ENCODE measurements at regions not wholly inside any gene's neighbourhood (a gene's known extent, or its start where the extent isn't known, plus 50 kb on each side); places are given as distances from the start of the nearest gene placed in this dataset.

DNA sequence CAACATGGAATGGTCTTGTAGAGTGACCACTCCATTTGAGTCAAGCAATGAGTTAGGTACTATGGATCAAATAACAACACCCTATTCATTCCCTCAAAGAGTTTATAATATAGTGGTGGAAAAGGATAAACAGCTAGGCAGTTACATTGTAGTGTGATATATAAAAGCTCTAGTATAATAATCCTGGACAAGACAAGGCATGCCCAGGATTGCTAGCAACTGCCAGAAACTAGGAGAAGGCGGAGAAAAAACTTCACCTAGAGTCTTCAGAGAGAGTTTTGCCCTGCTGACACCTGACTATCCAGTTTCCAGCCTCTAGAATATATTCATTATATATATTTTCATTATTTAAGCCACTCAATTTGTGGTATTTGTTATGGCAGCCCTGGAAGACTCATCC is 530.6 kb downstream of the KLF12 start:
- DNase-seq, result no peak

DNA sequence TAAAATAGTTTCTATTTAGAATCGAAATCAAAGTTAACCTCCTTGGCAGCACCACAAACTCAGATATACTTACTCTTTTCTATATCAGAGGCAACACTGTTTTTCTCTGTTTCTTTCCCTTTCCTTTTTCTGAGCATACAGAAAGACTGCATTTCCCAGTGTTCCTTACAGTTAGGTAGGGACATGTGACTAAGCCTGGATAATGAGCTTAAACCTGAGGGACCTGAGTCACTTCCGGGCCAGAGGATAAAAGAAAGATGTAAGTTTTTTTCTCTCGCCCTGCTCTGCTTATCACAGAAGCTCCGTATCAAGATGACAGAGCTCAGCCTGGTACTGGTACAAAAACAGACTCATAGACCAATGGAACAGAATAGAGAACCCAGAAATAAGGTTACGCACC is 531.9 kb downstream of the KLF12 start:
- DNase-seq, result no peak

DNA sequence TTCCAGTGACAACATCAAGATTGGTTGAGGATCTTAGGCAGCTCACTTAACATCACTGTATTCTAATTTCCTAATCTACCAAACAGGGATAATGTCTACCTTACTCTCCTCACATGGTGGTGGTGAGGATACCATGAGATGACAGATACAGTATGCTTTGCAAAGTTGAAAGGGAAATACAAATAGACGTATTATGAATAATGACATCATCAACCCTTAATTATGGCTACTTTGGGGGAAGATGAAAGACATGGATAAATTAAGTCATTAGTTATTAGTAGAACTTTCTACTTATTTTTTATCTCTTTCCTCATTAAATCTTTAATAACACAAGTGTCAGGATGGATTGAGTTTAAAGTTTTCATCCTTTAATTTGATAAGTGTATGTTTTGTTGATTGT is 532.5 kb downstream of the KLF12 start:
- DNase-seq, result no peak

DNA sequence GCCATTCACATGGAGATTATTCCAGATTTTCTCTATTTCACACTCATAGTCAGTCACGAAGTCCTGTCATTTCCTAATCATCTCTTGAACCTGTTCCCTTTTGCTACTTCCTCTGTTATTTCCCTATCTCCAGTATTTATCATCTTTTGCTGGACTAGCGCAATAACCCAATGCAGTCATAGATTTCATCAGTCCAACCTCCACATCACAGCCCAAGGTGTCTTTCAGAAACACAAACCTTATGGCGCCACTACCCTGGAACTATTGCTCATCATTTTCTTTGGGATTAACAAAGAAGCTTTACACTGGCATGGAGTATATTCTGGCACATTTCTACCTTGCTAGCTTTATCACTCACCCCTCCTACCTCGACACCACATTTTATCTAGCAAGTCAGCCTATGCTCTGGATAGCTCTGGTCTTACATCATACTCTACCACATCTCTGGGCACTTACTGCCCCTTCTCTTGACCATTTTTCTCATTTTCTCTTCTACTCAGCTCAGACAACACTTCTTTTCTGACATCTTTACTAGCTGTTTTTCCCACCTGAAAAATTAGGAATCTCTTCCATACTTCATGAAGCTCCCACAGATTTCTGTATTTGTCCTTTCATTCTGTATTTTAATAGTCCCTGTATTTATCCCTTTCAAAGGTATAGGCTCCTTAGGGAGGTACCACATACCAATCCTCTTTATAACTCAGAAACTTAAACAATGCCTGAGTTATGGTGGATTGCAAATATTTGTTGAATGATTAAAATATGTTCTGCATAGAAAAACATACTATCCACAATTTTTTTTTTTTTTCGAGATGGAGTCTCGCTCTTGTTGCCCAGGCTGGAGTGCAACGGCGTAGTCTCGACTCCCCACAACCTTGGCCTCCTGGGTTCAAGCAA is 534.7 kb downstream of the KLF12 start:
- no peak for DNase-seq

DNA sequence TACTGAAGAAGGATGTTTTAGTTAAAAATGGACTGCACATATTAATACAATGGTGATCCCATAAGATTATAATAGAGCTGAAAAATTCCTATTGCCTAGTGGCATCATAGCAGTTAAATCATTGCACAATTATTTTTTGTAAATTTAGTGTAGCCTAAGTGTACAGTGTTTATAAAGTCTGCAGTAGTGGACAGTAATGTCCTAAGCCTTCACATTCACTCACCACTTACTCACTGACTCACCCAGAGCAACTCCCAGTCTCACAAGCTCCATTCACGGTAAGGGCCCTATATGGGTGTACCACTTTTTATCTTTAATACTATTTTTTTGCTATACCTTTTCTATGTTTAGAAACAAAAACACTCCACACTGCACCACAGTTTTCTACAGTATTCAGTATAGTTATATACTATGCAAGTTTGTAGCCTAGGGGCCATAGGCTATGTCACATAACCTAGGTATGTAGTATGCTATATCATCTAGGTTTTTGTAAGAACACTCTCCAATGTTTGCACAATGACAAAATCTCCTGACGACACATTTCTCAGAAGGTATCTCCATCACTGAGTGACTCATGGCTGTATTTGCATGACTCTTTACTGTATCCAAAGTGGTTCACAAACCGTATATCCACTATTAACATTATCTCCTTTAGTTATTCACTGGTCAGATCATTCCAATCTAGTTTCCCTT is 536.0 kb downstream of the KLF12 start:
- no peak for DNase-seq

DNA sequence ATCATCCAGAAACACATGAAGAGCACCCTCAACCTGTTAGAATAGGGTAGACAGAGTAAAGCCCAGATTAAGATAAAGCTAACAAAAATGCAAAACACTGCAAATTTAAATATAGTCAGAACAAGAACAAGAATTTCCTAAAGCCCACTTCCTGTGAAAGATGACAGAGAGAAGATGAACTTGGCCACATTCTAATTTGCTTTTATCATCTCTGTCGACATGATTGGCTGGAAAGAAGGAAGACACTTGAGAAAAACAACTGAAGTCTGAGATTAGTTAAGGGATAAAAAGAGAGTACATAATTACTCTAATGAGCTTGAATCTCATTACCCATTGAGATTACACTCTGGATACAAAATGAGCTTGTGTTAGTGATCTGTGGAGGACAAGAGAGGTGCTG is 537.6 kb downstream of the KLF5 start:
- no peak for DNase-seq

DNA sequence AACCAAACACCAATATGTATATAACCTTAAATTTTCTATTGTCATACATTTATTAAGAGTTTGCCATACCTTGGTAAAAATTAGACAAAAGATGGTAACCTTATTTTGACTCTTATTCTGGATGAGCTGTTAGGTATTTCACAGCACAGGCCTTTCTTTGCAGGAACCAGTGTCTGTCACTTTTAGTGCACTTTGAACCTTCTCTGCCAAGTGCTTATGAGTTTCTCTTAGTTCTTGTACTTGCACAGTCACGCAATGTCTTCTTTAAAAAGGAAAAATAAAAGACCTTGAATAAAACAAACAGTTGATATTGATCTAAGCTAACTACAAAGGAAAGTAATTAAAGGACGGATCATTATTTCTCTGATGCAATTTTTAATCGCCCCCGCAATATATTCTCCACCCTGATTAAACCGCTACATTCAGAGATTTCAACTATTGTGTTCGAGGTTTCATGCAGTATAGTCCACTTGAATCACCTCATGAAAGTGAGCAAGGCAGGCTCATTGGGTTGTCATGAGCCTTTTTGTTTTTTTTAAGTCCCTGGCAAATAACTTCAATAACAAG is 534.5 kb downstream of the KLF5 start:
- DNase-seq, result no peak

DNA sequence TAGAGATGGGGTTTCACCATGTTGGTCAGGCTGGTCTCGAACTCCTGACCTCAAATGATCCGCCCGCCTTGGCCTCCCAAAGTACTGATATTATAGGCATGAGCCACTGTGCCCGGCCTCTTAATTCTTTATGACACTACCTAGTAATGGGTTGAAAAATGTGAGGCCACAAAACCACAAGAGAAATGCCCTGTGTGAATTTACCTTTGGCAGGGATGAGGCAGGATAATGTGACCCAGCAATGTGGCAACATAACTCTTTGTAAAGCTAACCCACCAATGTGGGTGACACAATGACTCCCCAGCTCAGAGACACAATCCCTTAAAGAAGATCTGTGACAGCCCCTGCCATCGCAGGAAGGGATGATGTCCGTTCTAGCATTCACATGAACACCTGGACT is 533.1 kb downstream of the KLF5 start:
- DNase-seq, result no peak

DNA sequence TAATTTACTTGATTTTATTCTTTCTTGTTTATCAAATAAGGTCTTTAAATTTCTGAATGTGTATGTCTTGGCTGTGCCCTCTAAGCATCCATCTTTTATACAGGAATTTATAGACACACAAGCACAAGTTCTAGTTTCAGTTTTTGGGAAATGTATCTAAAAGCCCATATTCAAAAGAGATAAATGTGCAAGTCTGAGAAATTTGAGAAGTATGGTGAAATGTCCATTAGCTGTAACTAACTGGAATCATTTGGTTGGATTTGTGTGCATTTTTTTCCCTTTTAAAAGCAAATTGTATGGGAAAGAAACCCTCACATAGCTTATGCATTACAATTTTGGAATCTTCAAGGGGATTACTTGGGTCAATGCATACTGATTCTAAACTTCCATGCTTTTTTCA is 532.0 kb downstream of the KLF5 start:
- DNase-seq, result no peak

DNA sequence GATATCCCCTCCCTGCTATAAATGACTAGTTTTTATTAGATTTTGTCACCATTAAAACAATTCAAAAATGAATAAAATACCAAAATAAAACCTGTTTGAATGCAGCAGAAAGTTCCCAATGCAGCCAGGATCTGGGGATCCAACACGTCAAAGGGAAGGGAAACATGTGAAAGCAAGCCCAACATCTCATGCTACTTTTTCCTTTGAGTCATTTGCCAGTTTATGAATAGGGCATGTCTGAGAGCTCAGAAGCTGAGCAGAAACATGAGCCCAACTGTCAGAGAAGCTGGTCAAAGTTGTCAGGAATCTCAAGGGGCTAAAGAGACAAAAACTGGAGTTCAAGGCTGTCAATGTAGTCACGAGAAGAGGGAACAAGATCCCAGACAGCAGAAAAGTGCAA is 526.4 kb downstream of the KLF5 start:
- DNase-seq, result no peak

DNA sequence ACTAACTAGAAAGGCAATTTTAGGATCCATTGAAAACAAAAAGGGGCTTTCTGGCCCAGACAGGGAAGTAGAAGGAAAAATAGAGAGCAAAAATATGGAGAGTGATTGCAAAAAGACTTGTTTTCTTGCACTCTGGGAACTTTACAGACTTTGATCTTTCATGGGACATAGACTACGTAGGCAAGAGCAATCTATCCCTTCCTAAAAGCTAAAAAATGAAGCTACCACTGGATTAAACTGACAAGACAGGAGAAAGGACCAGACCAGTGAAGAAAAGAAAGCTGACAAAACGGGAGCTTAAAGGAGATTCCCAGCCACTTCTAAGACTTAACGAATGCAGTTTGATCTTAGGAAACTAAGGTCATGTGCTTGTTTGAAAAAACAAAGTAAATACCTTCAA is 524.5 kb downstream of the KLF5 start:
- no peak for DNase-seq

DNA sequence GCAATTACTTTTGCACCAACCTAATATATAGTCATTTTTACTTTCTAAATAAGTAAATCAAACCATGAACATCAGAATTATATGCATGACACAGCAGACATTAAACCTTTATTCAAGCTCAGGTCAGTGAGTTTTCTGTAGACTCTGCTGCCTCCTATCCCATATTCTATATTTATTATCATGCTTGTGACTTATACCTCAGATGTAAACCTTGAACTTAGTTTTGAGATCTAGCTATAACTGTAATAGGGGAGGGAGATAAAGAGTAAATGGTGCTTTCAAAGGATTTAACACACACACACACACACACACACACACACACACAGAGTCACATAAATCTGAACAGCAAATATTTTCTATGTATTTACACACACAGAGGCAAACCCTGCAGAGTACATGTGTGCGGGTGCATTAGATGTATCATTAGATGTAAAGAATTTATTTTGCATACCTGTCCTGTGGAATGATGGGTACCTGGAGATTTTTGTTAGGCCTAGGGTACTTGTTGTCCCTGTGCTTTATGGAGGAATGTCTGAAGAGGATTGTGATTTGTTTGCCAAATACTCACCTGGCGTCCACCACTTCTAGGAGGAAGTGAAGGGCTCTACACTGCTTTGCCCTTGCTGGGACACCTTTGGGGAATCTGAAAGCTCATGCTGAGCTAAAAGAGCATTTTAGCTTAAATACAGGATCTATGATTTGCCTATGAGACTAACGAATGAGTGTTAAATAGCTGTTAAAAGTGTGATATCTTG is 521.9 kb downstream of the KLF5 start:
- no peak for DNase-seq

DNA sequence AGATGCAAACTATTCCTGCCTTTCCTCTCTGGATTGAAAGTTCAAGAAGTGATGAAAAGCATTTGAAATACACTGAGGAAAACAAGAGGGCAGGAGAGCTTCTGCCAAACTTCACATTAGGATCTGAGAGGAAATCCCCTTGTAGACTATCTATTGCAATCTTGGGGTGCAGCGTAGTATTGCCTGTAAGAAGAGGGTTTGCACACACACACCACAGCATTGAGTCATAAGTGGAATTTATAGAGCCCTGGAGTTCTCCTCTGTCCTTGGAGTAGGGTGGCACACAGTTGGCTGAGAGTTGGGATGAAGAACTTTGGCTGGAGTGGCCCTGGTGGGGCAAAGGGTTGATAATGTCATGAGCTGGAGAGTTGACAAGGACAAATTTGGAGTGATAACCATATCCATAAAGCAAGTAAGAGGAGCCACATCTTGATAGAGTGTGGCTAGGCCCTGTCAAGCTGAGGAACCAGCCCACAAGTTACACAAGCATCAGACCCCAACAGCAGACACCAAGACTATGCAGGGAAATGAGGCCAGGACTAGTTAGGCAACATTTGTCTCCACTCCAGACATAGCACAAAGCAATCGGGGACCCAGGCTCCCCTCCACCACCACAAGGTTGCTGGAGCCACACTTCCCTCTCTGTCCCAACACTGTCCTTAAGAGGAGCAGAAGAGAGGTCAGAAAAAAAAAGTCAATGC is 520.9 kb downstream of the KLF5 start:
- no peak for DNase-seq

DNA sequence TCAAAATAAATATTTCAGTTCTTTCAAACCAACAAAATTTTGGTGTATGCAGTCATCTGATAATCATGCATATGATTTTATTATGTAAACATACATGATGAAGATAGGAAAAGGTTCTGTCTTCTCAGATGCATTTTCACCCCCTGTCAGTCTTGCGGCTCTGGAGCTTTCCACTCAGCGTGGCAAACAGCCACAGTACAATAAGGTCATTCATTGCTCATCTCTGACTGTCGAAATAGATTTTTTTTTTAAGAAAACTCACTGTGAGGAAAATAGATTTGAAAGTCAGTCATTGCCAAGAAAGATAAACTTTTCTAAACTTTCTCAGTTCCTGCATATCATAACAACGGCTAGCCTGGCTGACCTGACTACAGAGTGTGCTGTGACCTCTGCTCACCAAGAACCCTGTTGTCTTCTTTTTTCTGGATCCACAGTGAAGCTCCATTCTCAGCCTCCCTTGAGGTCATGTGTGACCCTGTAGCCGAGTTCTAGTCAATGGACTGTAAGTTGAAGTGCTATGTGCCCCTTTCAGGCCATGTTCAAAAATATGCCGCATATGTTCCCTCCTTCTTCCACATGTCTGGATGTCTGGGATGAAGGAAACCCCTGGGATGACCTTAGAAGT is 519.6 kb downstream of the KLF5 start:
- no peak for DNase-seq

DNA sequence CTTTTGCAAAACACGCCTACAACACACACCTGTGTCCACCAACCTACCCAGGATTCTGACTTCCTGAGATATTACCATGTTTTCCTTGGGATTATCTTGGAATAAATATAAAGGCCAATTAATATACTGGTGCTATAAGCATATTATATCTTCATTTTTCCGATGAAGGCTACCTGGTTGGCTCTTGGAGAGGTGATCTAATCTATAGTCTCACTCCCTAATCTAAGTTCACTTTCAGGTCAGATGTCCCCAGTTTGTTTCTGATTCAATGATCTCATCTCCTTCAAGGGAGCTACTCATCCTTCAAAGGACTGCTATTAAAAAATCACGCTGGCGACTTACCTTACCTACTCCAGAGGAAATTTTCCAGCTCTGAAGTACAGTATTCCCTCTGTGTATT is 517.5 kb downstream of the KLF5 start:
- DNase-seq, result no peak

DNA sequence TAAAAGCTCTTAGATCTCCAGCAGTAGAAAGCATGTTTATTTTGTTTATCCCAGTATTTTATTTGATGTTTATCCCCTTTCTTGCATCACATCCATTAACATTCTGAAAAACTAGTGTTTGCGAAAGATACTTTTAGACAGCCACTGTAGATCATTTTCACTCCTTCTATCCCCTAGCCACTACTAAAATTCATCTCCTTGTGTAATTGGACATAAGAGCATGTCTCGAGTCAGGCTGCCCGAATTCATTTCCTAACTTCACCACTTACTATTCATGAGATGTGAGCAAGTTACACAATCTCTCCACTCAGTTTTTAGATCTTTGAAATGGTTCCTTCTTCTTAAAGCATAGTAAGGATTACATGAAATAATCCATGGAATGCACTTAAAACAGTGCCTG is 514.0 kb downstream of the KLF5 start:
- DNase-seq, result no peak

DNA sequence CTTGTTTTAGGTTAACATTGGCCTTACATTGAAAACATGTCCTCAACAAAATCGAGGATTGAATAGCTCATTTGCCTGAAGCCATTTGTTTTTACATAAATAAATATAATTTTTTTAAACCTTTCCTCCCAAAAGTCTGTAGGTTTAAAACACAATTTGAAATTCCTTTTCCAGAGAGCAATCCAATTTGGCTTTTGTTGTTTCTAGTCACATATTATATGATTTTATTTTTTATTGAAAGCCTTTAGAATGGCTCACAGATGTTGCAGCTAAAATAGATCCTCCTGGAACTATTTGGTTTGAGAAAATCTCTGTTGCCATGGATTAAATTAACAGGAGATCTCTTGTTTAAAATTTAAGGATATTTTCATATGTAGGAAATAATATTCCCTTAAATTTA is 512.6 kb downstream of the KLF5 start:
- no peak for DNase-seq

DNA sequence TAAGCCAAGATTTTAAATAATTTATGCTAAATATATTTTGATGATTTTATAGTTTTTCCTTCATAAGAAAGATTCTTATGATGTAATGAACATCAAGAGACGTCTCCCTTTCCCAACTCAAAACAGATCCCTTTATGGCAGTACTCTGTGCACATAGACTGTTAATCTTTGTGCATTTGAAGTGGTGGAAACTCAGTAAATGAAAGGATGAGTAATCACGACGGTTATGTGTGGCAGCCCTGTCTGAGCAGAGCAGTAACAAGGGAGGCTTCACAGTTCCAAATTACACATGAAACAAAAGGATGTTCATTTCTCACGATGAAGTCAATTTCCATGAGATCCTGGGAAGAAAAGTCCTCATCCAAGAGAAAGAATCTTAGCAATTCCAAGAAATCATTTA is 498.1 kb downstream of the KLF5 start:
- no peak for DNase-seq

DNA sequence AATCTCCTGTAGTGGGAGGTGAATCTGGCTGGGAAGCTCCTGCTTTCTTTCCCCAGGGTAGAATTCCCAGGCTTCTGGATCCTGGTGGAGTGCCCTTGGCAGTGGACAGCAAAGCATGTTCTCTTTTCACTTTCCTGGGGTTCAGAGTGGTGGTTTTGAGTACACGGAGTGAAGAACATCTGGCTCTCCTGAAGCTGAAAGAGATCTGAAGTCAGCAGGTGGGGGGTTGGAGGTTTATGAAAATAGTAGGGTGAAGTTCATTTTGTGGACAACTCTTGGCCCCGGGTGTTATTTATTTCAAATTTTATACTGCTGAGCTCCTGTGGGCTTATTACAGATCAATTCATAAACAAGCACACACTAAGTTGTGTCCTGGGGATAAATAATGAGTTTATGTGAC is 497.3 kb downstream of the KLF5 start:
- no peak for DNase-seq

DNA sequence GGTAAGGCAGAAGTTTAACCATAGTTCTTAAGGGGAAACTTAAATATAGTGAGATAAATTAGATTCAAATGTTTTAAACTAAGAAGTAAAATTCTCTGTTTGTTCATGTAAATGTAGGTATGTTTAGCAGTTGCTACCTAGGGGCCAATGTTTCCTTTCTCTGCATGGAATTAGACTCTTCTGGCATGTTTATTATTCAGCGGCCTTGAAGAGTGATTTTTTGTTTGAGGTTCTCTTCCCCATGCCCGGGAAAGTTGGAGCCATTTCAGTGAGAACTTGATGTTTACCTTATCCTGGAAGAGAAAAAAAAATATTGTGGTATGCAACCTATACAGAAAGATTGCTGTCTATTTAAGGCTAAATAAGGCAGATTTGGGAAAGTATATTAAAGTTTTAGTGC is 492.9 kb downstream of the KLF5 start:
- DNase-seq, result no peak

DNA sequence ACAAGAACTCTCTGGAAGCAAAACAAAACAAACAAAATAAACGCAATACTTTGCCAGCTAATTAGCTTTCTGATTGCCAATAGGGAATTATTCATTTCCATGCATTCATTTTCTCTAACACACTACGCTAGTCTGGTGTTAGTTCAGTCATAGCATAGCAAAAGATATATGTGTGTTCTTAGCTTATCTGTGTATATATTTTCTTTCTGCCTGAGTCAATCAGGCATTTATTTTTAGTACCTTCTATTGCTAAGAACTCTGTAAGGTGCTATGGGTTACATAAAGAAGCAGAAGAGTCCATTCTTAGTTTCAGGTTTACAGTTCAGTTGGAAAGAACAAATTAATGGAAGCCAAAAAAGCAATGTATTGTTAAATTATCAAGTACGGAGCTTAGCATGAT is 490.9 kb downstream of the KLF5 start:
- DNase-seq, result no peak

DNA sequence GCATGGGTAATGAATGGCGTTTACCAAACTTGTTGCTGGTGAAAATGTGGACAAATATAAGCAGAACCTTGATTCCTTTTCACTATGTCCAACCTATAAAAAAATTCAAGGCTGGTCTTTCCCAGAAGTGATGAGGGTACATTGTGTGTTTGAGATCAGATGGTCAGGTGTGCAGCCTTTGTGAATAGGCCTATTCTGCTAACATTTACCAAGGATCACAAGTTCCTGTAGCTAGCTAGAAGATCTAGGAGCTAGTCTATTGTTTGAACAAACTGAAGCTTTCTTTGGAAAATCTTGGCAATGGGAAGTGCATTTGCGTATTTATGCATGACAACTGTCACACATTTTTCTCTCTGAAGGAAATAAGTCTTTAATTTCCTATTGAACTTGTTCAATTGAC is 489.6 kb downstream of the KLF5 start:
- no peak for DNase-seq

Measured in NCI-H1092 (cell line).